T1000 (cell line): ENCODE measurements at regions not wholly inside any gene's neighbourhood (a gene's known extent, or its start where the extent isn't known, plus 50 kb on each side); places are given as distances from the start of the nearest gene placed in this dataset.
"Not testable (repeated sequence)": the region's sequence is repeated elsewhere in the genome, so short reads cannot be mapped to it uniquely, and the experiment has no call there.

Experiments used
- DNase-seq: peaks from one replicate; lab custom pipeline; 2025; ENCODE audit warnings: mixed read lengths; lab: John Stamatoyannopoulos, UW

DNA sequence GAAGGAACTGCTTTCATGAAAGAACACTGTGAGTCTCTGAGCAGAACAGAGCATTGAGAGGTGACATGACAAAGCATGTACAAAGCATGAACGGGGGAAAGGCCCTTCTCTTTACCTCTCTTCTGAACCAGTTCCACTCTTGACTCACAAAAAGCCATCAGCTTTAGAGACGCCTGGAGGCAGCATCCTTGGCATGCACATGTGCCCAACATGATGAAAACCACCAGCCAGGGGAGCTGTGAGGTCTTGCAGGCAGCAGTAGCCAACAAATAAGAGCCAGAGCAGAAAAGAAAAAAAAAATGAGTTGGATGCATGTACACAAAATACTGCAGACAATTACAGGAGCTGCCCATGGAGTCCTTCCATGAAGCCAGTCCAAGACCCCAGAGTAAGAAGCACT, 95.5 kb upstream of the AGAP1 start:
- DNase-seq = no peak

DNA sequence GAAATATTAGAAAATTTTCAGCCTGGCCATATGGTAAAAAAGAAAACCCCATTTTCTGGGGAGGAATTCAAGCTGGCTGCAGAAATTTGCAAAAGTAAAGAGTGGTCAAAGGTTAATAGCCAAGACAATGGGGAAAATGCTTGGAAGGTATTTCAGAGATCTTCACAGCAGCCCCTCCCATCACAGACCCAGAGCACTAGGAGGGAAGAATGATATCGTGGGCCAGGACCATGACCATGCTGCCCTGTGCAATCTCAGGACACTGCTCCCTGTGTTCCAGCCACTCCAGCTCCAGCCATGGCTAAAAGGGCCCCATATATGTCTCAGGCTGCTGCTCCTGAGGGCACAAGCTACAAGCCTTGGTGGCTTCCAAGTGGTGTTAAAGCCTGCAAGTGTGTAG, 93.9 kb upstream of the AGAP1 start:
- no peak for DNase-seq

DNA sequence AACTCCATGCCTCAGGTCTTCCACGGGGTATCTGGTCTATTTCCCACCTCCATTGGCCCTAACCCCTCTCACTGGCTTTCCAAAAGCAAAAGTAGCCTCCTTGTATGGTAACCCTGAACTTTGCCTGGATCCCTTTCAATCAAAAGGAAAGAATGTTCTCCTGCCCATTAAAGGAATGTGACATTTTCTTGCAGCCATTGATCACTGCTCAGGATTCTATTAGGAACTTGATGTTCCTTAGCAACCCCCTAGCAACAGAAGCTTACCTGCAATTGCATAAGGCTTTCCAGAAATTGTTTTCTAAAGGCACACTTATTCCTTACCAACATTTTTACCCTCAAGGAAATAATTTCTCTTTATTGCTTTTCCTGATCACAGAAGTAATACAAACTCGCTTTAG, 91.4 kb upstream of the AGAP1 start:
- DNase-seq = no peak

DNA sequence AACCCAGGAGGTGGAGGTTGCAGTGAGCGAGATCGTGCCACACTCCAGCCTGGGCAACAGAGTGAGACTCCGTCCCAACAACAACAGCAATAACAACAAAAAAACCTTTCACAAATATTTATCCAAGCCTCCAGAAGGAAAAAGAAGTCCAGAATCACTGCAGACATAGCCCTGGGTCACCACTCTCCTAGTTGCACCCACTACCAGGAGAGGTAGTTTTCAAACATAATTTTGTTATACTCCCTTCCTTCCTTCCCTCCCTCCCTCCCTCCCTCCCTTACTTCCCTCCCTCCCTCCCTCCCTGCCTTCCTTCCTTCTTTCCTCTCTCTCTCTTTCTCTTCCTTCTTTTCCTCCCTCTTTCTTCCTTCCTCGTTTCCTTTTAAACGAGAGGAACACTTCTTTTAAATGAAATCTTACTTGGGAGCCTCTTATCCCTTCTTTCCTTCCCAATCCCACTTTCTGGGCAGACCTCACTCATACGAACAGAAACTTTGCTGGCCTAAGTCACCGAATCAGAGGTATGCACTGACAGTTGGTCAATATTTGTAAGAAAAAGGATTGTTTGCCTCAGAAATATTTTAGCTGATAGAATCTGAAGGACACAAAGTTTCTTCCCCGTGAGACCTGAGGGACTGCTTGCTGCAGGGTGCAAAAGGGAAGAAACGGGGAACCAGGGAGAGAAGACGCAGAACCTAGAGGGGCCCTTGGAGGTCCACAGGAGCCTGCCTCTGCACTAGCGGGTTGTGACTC, 88.1 kb upstream of the AGAP1 start:
- no peak for DNase-seq

DNA sequence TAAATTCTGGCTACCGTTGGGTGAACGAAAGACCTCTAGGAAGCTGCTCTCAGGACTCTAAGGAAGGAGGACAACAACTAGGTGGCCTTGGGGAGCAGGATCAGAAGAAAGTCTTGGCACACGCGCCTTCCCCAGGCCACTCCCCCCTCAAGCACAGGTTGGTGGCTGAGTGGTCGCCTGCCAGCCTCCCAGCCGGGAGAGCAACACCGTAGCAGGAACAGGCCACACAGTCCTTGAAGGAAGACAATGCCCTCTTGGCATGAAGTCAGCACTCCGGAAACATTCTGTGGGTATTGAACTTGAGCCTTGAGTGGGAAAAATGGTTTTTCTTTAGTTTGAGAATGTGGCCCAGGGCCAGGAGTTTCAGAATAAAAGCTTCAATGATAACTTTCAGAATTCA, 87.4 kb upstream of the AGAP1 start:
- DNase-seq = no peak

DNA sequence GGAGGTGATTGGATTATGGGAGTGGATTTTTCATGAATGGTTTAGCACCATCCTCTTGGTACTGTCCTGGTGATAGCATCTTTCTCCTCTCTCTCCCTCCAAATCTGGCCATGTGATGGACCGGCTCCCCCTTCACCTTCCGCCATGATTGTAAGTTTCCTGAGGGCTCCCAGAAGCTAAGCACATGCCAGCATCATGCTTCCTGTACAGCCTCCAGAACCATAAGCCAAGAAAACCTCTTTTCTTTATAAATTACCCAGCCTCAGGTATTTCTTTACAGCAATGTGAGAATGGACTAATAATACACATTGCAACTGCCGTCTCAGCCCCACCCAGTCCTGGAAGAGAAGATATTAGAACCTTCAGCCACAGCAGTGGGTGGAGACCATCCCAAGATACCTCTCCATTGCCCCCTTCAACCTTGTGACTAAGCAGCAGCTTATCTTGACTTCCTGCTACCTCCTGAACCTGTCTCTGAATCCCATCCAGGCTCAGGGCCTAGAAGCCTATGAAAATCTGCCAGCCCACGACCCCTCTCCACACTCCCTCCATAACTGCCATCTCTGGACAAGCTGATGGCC, 81.8 kb upstream of the AGAP1 start:
- DNase-seq = no peak

DNA sequence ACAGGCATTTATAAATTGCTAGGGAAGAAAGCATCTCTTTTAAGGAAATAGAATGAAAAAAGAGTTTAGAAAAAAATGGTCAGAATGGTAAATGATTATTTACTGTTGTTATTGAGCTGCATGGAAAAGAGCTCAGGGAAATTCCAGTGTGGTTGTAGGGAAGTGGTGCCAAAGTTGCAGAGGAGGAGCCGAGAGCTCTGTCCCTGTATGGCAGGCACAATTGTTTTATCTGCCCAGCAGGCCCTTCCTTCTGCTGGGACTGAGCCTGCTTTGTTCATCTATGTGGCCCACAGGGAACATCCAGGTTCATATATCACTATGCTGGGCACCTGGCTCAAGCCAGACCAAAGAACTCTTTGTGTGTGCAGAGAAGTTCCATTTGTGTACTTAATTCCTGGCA, 80.8 kb upstream of the AGAP1 start:
- DNase-seq = no peak

DNA sequence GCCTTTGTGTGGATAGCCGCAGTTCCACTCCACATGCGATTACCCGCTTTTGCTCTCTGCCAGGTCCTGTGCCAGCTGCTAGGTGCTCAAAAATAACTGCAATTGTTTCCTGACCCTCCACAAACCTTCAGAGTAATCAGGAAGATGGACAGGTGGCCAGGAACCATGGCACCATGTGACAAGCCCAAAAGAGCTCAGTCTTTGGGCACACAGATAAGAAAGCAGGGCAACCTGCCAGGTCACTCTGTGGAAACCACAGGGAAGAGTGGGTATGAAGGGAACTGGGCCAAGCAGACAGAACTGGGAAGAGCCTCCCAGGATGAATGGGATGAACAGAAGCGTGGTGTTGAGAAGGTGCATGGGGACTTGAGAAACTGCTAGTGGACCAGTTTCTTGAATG, 79.4 kb upstream of the AGAP1 start:
- no peak for DNase-seq

DNA sequence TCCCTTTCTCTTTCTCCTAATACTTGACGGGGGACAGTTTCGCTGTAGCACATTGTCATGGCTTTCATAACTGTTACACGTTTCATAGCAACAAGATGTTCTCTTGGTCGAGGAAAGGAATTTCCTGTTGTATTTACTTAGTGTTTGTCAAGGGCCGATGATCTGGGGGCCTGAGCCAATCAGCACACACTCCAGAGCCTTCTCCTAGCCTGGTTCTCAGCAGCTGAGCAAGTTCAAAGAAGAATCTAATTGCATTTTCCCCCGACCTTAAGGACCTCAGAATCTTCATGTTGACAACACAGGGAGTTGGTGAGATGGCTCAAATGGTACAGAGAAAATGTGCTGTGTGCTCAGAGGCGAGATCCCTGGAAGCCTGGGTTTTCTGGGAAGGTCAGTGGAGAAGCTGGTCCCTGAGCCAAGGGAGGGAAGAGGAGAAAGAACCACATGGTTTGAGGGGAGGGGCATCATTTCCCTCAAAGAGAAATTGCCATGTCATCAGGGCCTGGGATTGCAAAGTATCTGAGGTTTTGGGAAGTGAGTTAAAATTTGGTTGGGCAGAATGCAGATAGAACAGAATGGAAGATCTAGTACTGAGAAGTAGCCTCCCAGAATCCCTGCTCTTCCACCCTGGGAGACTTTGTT, 76.9 kb upstream of the AGAP1 start:
- DNase-seq = no peak

DNA sequence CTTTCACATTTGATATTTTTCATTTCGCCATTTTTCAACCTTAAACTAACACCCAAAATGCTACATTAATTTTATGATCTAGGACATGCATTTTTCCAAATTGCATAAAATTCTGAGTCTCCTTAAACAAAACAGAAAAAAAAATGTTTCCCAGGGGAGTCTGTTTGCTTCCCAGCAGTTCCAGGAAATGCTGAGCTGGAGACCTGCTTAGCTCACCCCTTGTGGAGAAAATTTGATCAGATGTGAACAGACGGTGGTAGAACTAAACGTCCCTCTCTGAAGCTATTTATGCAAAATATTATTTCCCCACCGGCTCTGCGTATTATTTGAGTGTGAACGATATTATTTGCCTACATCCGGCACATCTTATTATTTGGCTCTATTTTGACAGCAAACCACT, 74.9 kb upstream of the AGAP1 start:
- no peak for DNase-seq

DNA sequence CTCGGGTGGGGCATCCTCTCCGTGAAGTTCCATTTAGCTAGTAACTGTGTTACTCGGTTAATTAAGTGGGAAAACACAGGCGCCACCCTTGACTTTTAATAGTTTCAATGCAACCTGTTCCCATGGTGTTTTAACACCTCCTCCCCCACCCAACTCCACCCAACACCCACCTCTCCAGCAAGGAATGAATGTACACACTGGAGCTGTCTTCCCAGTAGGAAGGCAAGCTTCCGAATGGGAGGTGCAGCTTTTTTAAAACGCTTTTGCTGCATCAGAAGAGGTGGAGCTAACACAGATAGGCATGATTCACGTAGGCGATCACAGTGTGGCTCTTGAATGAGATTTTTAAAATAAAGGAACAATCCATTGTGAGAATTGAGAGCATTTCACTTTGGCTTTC, 73.8 kb upstream of the AGAP1 start:
- no peak for DNase-seq

DNA sequence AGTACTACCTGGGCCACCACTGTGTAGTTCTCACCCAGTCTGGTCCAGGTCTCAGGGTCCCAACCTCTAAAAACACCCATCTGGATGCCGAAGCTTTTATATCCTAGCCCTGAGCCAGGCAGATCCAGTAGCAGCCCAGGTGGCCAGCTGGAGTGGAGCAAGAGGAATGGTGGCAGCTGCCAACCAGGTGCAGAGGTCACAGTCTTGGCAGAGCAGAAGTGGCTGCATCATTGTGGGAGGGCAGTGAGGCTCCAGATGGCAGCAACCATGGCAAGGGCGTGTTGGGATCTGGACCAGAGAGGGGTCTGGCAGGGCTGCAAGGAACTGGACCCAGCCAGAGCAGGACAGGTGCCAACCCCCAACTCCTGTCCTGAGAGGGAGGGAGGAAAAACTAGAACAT, 72.2 kb upstream of the AGAP1 start:
- no peak for DNase-seq

DNA sequence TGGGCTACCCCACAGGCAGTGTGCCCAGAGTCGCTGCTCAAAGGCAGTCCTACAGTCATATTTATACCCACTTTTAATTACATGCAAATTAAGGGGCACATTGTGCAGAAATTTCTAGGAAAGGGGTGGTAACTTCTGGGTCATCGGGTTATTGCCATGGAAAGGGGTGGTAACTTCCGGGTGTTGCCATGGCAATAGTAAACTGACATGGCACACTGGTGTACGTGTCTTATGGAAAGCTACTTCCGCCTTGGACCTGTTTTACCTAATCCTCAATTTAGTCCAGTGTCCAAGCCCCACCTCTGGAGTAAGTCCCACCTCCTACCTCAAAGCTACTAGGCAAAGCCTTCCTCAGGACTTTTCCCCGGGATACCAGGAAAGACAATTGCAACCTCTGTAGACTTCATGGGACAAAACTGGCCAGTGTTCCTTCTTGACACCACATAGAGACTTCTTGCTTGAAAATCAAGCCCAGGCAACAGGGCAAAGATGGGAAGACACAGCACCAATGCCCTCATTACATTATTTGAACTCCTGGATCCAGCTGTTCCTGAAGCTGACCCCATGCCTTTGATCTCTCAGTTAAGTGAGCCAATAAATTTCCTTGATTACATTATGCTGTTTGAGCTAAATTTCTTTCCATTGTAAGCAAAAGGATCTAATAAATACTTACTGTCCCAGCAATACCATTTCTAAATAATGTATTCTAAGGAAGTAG, 63.3 kb upstream of the AGAP1 start:
- no peak for DNase-seq

DNA sequence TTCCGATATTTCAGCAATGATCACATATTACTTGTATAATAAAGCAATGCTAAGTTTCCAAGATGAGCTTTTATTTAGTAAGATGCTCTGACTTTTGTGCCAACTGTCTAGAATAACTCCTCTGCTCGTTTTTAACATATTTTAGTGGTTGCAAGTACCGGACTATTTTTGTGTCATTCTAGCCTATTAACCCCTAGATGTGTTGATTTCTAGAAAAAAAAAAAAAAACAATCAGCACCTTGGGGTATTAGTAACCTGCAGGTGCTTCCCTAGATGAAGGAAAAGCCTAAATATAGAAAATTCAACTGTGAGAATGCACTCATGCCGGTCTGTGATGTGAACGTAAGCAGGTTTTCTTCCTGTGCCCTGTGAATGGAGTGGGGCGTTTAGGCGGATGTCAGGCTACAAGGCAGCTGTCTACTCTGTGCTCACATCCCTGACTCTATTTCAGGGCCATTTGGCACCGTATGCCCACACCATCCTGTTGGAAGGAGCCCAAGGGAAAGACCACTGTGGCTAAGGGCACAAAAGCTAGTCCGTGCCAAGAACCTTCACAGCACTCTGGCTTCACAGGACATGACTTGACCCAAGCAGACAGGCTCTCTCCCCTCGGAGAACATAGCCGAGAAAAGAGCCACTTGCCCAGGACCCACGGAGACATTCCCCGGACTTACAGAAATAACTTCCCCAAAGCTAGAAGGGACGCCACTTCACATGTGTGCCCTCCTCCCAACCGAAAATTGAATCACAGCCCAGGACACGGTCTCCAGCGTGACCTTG, 60.9 kb upstream of the AGAP1 start:
- DNase-seq = no peak

DNA sequence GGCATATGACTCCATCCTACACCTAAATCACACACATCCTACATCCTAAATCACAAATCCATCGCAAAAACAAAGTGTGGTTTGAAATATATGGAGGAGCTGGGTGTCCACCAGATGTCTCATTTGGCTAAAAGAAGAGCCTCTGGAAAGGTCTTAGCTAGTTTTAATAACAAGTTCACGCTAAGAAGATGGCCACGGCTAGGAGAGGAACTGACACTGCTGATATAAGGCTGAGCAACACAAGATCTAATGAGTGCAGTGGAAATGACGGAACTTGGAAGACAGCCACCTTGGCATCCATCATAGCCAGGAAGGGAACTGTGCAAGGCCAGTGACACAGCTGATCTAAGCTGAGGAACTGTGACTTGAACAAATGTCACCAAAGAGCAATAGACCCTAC, 60.0 kb upstream of the AGAP1 start:
- no peak for DNase-seq

DNA sequence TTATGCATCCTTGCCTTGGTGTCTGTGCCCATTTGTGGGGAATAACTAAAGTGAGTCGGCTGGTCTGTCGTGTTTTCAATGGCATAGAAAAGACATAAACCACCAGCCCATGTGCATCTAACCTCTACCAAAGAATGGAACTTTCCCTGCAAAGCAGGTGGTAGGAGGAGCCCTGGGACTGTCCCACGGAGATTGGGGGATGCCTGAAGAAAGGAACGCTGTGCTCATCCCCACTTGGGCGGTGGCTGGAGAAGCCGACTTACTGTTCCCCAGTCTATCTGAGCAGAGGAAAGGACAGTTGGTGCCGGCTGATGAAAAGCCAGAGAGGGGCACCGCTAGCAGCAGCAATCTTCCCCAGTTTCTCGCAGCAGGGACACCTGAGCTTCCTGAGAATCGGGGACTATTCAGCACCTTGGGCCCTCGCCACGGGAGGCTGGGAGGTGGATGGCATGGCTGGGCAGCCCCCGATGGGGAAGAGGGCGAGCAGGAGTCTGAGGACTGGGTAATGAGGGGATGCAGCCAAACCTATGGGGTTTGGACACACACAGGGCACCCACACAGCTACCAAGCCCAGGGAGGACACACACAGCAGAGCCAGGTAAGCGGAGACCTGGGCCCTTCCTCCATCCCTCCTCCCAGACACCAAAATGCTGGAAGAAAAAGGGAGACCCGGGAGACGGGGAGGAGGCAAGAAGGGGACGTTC, 53.7 kb upstream of the AGAP1 start:
- DNase-seq = no peak

DNA sequence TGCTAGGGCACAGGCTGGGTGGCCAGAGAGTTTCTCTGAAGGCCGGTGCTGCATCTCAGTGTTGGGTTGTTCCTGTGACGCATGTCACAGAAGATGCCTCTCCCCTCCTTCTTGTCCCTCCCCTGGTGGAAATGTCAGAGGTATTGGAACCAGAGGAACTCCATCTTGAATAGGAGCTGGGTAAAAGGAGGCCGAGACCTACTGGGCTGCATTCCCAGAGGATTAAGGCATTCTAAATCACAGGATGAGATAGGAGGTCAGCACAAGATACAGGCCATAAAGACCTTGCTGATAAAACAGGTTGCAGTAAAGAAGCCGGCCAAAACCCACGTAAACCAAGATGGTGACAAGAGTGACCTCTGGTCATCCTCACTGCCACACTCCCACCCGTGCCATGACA, 50.3 kb upstream of the AGAP1 start:
- not testable (repeated sequence) for DNase-seq
